ENCODE measurements at regions not wholly inside any gene's neighbourhood (a gene's known extent, or its start where the extent isn't known, plus 50 kb on each side); places are given as distances from the start of the nearest gene placed in this dataset.

GRCh38 chr18:14905350-14905749 lies 157.4 kb downstream of the ANKRD30B start:
- no peaks in the 10 kb centered on the region for H3K79me2 ChIP-seq (ENCODE audit: insufficient read depth, low read depth, low read length)
- H3K4me3 ChIP-seq (ENCODE audit: low read depth, low read length, poor library complexity, severe bottlenecking), result no peak overlapping the region
- H3K9me2 ChIP-seq (ENCODE audit: insufficient read depth, low read length), result no peaks in the 10 kb centered on the region
- ChIA-PET POLR2A (interaction anchor here (0.6 kb wide), 1 partner anchor 1056 kb away, joined by 4 read pairs; no protein-coding TSS in a partner anchor), CTCF (ENCODE audit: unreplicated experiment) (no interaction called here)
- DNase-seq (ENCODE audit: low spot score), result no peak
- no peak overlapping the region for H3K4me2 ChIP-seq (ENCODE audit: low read length)
- TF ChIP-seq CTCF (conservative IDR thresholded peaks at IDR 0.05; ENCODE audit: low read length) (no peak), EZH2phosphoT487 (IDR thresholded peaks at IDR 0.05; ENCODE audit: borderline replicate concordance, low read depth, low read length) (no peak)
- no peaks in the 10 kb centered on the region for H3K36me3 ChIP-seq (ENCODE audit: insufficient read depth, low read length)
- no peaks in the 10 kb centered on the region for H3K4me1 ChIP-seq (ENCODE audit: insufficient read depth, low read length, poor library complexity, severe bottlenecking)
- no TSS peak for BruUV-seq (replicated peaks)
- no peaks in the 10 kb centered on the region for H4K20me1 ChIP-seq (ENCODE audit: insufficient read depth, low read length)
- intact Hi-C loops (cut with micrococcal nuclease; ENCODE audit: unreplicated experiment), result no loop called here
- H3K27ac ChIP-seq (ENCODE audit: low read depth, low read length, poor library complexity, severe bottlenecking), result no peak overlapping the region
- no peaks in the 10 kb centered on the region for H3K9me3 ChIP-seq (ENCODE audit: low read length)
- H2AFZ ChIP-seq (ENCODE audit: low read length), result no peak overlapping the region

GRCh38 chr18:14905979-14906378 lies 158.0 kb downstream of the ANKRD30B start:
- Histone ChIP-seq H3K4me2 (ENCODE audit: low read length) (no peak overlapping the region), H3K4me1 (ENCODE audit: insufficient read depth, low read length, poor library complexity, severe bottlenecking) (no peaks in the 10 kb centered on the region), H3K9me3 (ENCODE audit: low read length) (no peaks in the 10 kb centered on the region), H3K79me2 (ENCODE audit: insufficient read depth, low read depth, low read length) (no peaks in the 10 kb centered on the region), H4K20me1 (ENCODE audit: insufficient read depth, low read length) (no peaks in the 10 kb centered on the region), H3K36me3 (ENCODE audit: insufficient read depth, low read length) (no peaks in the 10 kb centered on the region), H3K27ac (ENCODE audit: low read depth, low read length, poor library complexity, severe bottlenecking) (no peak overlapping the region), H3K9me2 (ENCODE audit: insufficient read depth, low read length) (no peaks in the 10 kb centered on the region), H3K4me3 (ENCODE audit: low read depth, low read length, poor library complexity, severe bottlenecking) (no peak overlapping the region), H2AFZ (ENCODE audit: low read length) (no peak overlapping the region)
- CTCF ChIA-PET (ENCODE audit: unreplicated experiment), result no interaction called here
- DNase-seq (ENCODE audit: low spot score), result no peak
- intact Hi-C loops (cut with micrococcal nuclease; ENCODE audit: unreplicated experiment), result no loop called here
- POLR2A ChIA-PET, result no interaction called here
- no TSS peak for BruUV-seq (replicated peaks)
- TF ChIP-seq EZH2phosphoT487 (IDR thresholded peaks at IDR 0.05; ENCODE audit: borderline replicate concordance, low read depth, low read length) (no peak), CTCF (conservative IDR thresholded peaks at IDR 0.05; ENCODE audit: low read length) (no peak)

- Histone ChIP-seq H3K36me3 (ENCODE audit: insufficient read depth, low read length) (no peaks in the 10 kb centered on the region), H3K79me2 (ENCODE audit: insufficient read depth, low read depth, low read length) (no peaks in the 10 kb centered on the region), H3K9me3 (ENCODE audit: low read length) (no peaks in the 10 kb centered on the region), H3K9me2 (ENCODE audit: insufficient read depth, low read length) (no peaks in the 10 kb centered on the region), H3K27ac (ENCODE audit: low read depth, low read length, poor library complexity, severe bottlenecking) (no peak overlapping the region), H3K4me1 (ENCODE audit: insufficient read depth, low read length, poor library complexity, severe bottlenecking) (no peaks in the 10 kb centered on the region), H2AFZ (ENCODE audit: low read length) (no peak overlapping the region), H3K4me2 (ENCODE audit: low read length) (no peak overlapping the region), H3K4me3 (ENCODE audit: low read depth, low read length, poor library complexity, severe bottlenecking) (no peak overlapping the region), H4K20me1 (ENCODE audit: insufficient read depth, low read length) (no peaks in the 10 kb centered on the region)
- BruUV-seq (replicated peaks), result no TSS peak
- intact Hi-C loops (cut with micrococcal nuclease; ENCODE audit: unreplicated experiment), result no loop called here
- no peak for TF ChIP-seq CTCF (conservative IDR thresholded peaks at IDR 0.05; ENCODE audit: low read length)
- no peak for TF ChIP-seq EZH2phosphoT487 (IDR thresholded peaks at IDR 0.05; ENCODE audit: borderline replicate concordance, low read depth, low read length)
- no peak for DNase-seq (ENCODE audit: low spot score)
- ChIA-PET POLR2A (interaction anchor here (0.6 kb wide), 1 partner anchor 221 kb away, joined by 3 read pairs; no protein-coding TSS in a partner anchor), CTCF (ENCODE audit: unreplicated experiment) (no interaction called here)
Observed at GRCh38 chr18:14907420-14907819, 159.4 kb downstream of the ANKRD30B start.

Data from OCI-LY7 (cell line).